Parathyroid adenoma (tissue), 2 donors: ENCODE measurements at regions not wholly inside any gene's neighbourhood (a gene's known extent, or its start where the extent isn't known, plus 50 kb on each side); places are given as distances from the start of the nearest gene placed in this dataset.

Source experiments
- H2AFZ ChIP-seq: fragments of 300-600 bp; sonication (generic); one replicate; pipeline ENCODE4 v1.7.0; 2017; ENCODE audit warnings: antibody characterized with exemption, mild to moderate bottlenecking
- H3K27ac ChIP-seq: fragments of 300-600 bp; sonication (generic); one replicate; pipeline ENCODE4 v1.7.0; 2017
- H3K27me3 ChIP-seq: fragments of 300-600 bp; sonication (generic); one replicate; pipeline ENCODE4 v1.7.0; 2017; ENCODE audit warnings: low read length; ENCODE audit not compliant: control insufficient read depth, insufficient read depth
- H3K36me3 ChIP-seq: fragments of 300-600 bp; sonication (generic); one replicate; pipeline ENCODE4 v1.7.0; 2017; ENCODE audit warnings: low read length; ENCODE audit not compliant: control insufficient read depth, insufficient read depth
- H3K4me1 ChIP-seq: fragments of 300-600 bp; sonication (generic); one replicate; pipeline ENCODE4 v1.7.0; 2017; ENCODE audit warnings: control low read depth
- H3K4me2 ChIP-seq: fragments of 300-600 bp; sonication (generic); one replicate; pipeline ENCODE4 v1.7.0; 2017; ENCODE audit warnings: low read length
- H3K4me3 ChIP-seq: fragments of 300-600 bp; sonication (generic); one replicate; pipeline ENCODE4 v1.7.0; 2017; ENCODE audit warnings: low read depth, low read length
- H3K79me2 ChIP-seq: fragments of 300-600 bp; sonication (generic); one replicate; pipeline ENCODE4 v1.7.0; 2017; ENCODE audit warnings: control low read depth
- H3K9ac ChIP-seq: fragments of 300-600 bp; sonication (generic); one replicate; pipeline ENCODE4 v1.7.0; 2017; ENCODE audit warnings: mild to moderate bottlenecking
- H3K9me3 ChIP-seq: fragments of 300-600 bp; sonication (generic); one replicate; pipeline ENCODE4 v1.7.0; 2017; ENCODE audit warnings: low read length; ENCODE audit not compliant: control insufficient read depth
- TF ChIP-seq, protein P1 (sequence below): fragments of 300-600 bp; sonication (generic); IDR thresholded peaks from one replicate; pipeline ENCODE4 v1.7.0; 2017; ENCODE audit warnings: antibody characterized with exemption, mild to moderate bottlenecking
- donor health status: primary hyperparathyroidism.

DNA sequence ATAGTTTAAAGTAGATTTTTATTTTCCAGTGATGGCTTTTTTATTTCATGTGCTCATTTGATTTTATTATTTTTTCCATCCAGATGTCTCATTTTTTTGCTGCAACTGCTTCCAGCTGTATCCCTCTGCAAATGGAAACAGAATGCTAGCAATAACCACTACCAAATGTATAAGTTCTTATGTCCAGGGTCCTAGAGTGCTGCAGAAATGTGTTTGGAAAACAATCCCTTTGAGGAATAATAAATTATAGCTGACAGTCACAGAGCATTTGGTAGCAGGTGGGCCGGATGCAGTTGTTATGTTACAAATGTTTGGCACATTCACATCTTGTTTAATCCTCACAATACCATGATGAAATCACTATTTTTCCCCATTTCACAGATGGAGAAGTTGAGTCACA lies 300.7 kb upstream of the PDGFD start:
- H3K9me3 ChIP-seq, result no peaks in the 10 kb centered on the region
- H3K27ac ChIP-seq, result no peak overlapping the region
- no peak overlapping the region for H3K9ac ChIP-seq
- H2AFZ ChIP-seq, result no peak overlapping the region
- H3K27me3 ChIP-seq, result no peaks in the 10 kb centered on the region
- TF ChIP-seq, protein P1, sequence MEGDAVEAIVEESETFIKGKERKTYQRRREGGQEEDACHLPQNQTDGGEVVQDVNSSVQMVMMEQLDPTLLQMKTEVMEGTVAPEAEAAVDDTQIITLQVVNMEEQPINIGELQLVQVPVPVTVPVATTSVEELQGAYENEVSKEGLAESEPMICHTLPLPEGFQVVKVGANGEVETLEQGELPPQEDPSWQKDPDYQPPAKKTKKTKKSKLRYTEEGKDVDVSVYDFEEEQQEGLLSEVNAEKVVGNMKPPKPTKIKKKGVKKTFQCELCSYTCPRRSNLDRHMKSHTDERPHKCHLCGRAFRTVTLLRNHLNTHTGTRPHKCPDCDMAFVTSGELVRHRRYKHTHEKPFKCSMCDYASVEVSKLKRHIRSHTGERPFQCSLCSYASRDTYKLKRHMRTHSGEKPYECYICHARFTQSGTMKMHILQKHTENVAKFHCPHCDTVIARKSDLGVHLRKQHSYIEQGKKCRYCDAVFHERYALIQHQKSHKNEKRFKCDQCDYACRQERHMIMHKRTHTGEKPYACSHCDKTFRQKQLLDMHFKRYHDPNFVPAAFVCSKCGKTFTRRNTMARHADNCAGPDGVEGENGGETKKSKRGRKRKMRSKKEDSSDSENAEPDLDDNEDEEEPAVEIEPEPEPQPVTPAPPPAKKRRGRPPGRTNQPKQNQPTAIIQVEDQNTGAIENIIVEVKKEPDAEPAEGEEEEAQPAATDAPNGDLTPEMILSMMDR, result no peak
- H3K36me3 ChIP-seq, result no peaks in the 10 kb centered on the region
- no peak overlapping the region for H3K4me3 ChIP-seq
- H3K4me1 ChIP-seq, result no peaks in the 10 kb centered on the region
- no peaks in the 10 kb centered on the region for H3K79me2 ChIP-seq
- no peak overlapping the region for H3K4me2 ChIP-seq

DNA sequence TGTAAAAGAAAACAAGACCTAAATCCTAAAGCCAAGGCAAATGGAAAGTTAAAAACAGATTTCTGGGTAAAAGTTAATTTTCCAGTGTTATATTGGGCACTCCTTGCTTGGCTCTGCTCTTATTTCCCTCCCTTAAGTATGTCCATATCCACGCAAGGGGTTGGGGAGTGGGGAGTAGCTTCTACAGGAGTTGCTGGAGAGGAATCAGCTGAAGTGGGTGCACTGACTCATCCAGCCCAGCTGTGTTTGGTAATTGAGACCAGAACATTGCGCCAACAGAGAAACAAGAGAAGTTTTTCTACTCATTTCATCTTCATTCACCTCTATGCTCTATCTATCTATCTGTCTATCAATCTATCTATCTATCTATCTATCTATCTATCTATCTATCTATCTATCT lies 298.4 kb upstream of the PDGFD start:
- Histone ChIP-seq H3K4me2 (no peak overlapping the region), H3K4me1 (no peaks in the 10 kb centered on the region), H3K36me3 (no peaks in the 10 kb centered on the region), H3K4me3 (no peak overlapping the region), H3K27ac (no peak overlapping the region), H3K79me2 (no peaks in the 10 kb centered on the region), H3K9ac (no peak overlapping the region), H2AFZ (no peak overlapping the region), H3K9me3 (no peaks in the 10 kb centered on the region), H3K27me3 (no peaks in the 10 kb centered on the region)
- TF ChIP-seq, protein P1, result no peak

DNA sequence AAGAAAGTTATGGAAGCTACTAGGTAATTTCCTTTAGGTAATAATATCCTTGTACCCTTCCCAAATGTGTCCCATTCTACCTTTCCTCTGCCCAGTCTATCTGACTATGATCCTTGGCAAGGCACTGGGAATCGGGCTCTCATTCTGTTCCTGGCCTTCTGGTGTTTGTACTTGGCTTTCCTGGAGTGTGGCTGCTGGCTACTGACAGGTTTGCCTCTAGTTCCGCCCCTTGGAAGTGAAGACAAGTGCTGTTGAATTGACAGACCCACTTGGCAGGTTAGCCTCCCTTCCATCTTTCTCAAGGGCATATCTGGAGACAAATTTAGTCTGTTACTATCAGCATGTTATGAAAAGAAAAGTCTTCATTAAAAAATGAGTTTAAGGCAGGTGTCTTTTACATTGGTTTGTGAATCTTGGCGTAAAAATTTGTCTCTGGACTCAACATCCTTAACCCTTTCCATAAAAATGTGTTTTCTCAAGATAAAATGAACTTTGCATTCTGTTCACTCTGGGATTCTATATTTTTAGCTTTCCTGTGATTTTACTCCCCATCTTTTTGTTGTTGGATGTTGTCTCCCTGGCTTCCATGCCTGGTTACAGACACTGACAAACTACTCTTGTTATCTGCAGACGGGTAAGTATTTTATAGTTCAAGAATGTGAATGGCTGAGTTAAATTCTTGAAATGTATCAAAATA lies 287.4 kb upstream of the PDGFD start:
- Histone ChIP-seq H3K4me3 (no peak overlapping the region), H3K9me3 (no peaks in the 10 kb centered on the region), H3K79me2 (no peaks in the 10 kb centered on the region), H2AFZ (no peak overlapping the region), H3K27ac (no peak overlapping the region), H3K9ac (no peak overlapping the region), H3K27me3 (no peaks in the 10 kb centered on the region), H3K4me2 (no peak overlapping the region), H3K4me1 (no peaks in the 10 kb centered on the region), H3K36me3 (no peaks in the 10 kb centered on the region)
- TF ChIP-seq, protein P1, result no peak

DNA sequence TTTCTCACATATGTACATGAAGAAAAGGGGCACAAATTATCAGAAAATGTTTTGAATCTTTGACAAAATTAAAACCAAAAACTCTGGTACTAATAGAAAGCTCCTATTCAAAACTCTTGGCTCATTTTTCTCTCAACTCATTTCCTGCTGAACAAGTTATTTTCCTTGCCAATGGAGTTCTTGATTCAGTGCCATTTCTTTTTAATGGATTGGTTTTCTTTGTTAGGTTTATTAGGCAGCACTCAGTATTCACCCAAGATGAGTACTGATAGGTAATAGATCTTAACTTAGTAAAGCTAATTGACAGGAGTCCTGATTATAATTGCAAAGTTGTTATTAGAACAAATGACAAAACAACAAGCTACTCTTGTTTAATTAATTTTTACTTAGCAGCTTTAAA lies 279.4 kb upstream of the PDGFD start:
- TF ChIP-seq, protein P1, result no peak
- Histone ChIP-seq H3K27ac (no peak overlapping the region), H3K4me2 (no peak overlapping the region)

DNA sequence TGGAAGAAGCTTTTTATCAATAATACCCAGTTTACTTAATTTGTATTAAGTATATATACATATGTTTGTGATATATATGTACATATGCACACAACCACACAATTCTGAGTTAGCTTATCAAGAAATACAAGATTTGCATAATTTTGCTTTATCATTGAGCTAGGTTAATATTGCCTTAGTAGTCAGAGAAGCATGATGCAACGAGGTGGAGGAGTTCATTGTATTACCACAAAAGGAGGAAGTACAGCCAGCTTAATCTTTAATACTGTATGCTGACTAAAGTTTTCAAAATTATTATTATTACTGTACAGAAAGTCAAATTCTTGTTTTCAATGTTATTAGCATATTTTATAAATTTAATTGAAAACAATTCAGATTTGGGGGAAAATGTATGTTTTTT lies 278.4 kb upstream of the PDGFD start:
- H3K4me1 ChIP-seq, result no peaks in the 10 kb centered on the region
- no peak overlapping the region for H2AFZ ChIP-seq
- H3K4me3 ChIP-seq, result no peak overlapping the region
- no peaks in the 10 kb centered on the region for H3K27me3 ChIP-seq
- H3K4me2 ChIP-seq, result no peak overlapping the region
- no peak overlapping the region for H3K27ac ChIP-seq
- no peaks in the 10 kb centered on the region for H3K9me3 ChIP-seq
- TF ChIP-seq, protein P1, result no peak
- no peaks in the 10 kb centered on the region for H3K36me3 ChIP-seq
- no peaks in the 10 kb centered on the region for H3K79me2 ChIP-seq
- H3K9ac ChIP-seq, result no peak overlapping the region

More for the DNA sequence above, 279.4 kb upstream of the PDGFD start:
- Histone ChIP-seq H3K79me2 (no peaks in the 10 kb centered on the region), H3K9me3 (no peaks in the 10 kb centered on the region), H3K27me3 (no peaks in the 10 kb centered on the region), H2AFZ (no peak overlapping the region), H3K4me3 (no peak overlapping the region), H3K36me3 (no peaks in the 10 kb centered on the region), H3K9ac (no peak overlapping the region), H3K4me1 (no peaks in the 10 kb centered on the region)
